ENCODE measurements at regions not wholly inside any gene's neighbourhood (a gene's known extent, or its start where the extent isn't known, plus 50 kb on each side); places are given as distances from the start of the nearest gene placed in this dataset.

GRCh38 chr3:76063811-76064210, 278.5 kb upstream of the ZNF717 start:
- TF ChIP-seq POLR2A (IDR thresholded peaks at IDR 0.05) (no peak), CTCF (IDR thresholded peaks at IDR 0.05) (no peak), POLR2AphosphoS5 (IDR thresholded peaks at IDR 0.05) (no peak)

Measured in stomach (tissue), 4 donors.